GM23338 (cell line): ENCODE measurements at regions not wholly inside any gene's neighbourhood (a gene's known extent, or its start where the extent isn't known, plus 50 kb on each side); places are given as distances from the start of the nearest gene placed in this dataset.

Experiments used
- ATAC-seq: fragments of 200-7000 bp; cut with Tn5 transposase; 3 replicates; pipeline ENCODE4 v1.9.1; 2020
- DNase-seq: peaks from one replicate; pipeline ENCODE4 v3.0.0-alpha.2; 2015; ENCODE audit warnings: low spot score
- H2AFZ ChIP-seq: fragments of 200-600 bp; sonication (generic); 2 replicates; pipeline ENCODE4 v1.8.0; 2016; ENCODE audit warnings: antibody characterized with exemption, mild to moderate bottlenecking, moderate library complexity
- H3F3A ChIP-seq: fragments of 200-600 bp; sonication (generic); replicated peaks from 2 replicates; pipeline ENCODE4 v1.8.0; 2017; ENCODE audit warnings: antibody characterized with exemption, mixed run types, low read depth
- H3K27ac ChIP-seq: fragments of 200-600 bp; sonication (generic); 2 replicates; pipeline ENCODE4 v1.6.1; 2016; ENCODE audit warnings: low read depth
- H3K27me3 ChIP-seq: fragments of 200-600 bp; sonication (generic); 2 replicates; pipeline ENCODE4 v1.8.0; 2016; ENCODE audit warnings: mild to moderate bottlenecking, mixed run types, moderate library complexity; ENCODE audit not compliant: insufficient read depth
- H3K36me3 ChIP-seq: fragments of 200-600 bp; sonication (generic); 2 replicates; pipeline ENCODE4 v1.8.0; 2016; ENCODE audit warnings: mild to moderate bottlenecking; ENCODE audit not compliant: insufficient read depth
- H3K4me1 ChIP-seq: fragments of 200-600 bp; sonication (generic); 2 replicates; pipeline ENCODE4 v1.8.0; 2016; ENCODE audit warnings: mild to moderate bottlenecking, moderate library complexity; ENCODE audit not compliant: insufficient read depth
- H3K4me2 ChIP-seq: fragments of 200-600 bp; sonication (generic); 2 replicates; pipeline ENCODE4 v1.7.1; 2017; ENCODE audit warnings: mixed run types
- H3K4me3 ChIP-seq: fragments of 200-600 bp; sonication (generic); 2 replicates; pipeline ENCODE4 v1.6.1; 2016; ENCODE audit warnings: mixed run types
- H3K79me2 ChIP-seq: fragments of 200-600 bp; sonication (generic); replicated peaks from 2 replicates; pipeline ENCODE4 v1.8.0; 2017; ENCODE audit warnings: mild to moderate bottlenecking; ENCODE audit not compliant: insufficient read depth
- H3K9me2 ChIP-seq: fragments of 200-600 bp; sonication (generic); 2 replicates; pipeline ENCODE4 v1.8.0; 2017; ENCODE audit not compliant: insufficient read depth
- H4K20me1 ChIP-seq: fragments of 200-600 bp; sonication (generic); replicated peaks from 2 replicates; pipeline ENCODE4 v1.8.0; 2017; ENCODE audit warnings: mild to moderate bottlenecking; ENCODE audit not compliant: insufficient read depth
- H3K27ac Mint-ChIP-seq: 2 replicates; pipeline ENCODE4 v1.8.0; 2020; ENCODE audit warnings: inconsistent platforms, mild to moderate bottlenecking, moderate library complexity, mixed read lengths
- H3K27me3 Mint-ChIP-seq: 3 replicates; pipeline ENCODE4 v1.8.0; 2022; ENCODE audit warnings: low read depth, mild to moderate bottlenecking, moderate library complexity, mixed read lengths, inconsistent platforms; ENCODE audit not compliant: insufficient read depth, poor library complexity
- H3K36me3 Mint-ChIP-seq: 3 replicates; pipeline ENCODE4 v1.8.0; 2021; ENCODE audit warnings: low read depth, mild to moderate bottlenecking, inconsistent platforms, moderate library complexity, mixed read lengths
- H3K4me1 Mint-ChIP-seq: 3 replicates; pipeline ENCODE4 v1.8.0; 2020; ENCODE audit warnings: mild to moderate bottlenecking, inconsistent platforms, mixed read lengths
- H3K4me3 Mint-ChIP-seq: 3 replicates; pipeline ENCODE4 v1.8.0; 2021; ENCODE audit warnings: moderate library complexity, mild to moderate bottlenecking, inconsistent platforms, mixed read lengths
- H3K9me3 Mint-ChIP-seq: 3 replicates; pipeline ENCODE4 v1.8.0; 2020; ENCODE audit warnings: moderate library complexity, mild to moderate bottlenecking, inconsistent platforms, mixed read lengths
- CREB1 ChIP-seq: fragments of 250-450 bp; sonication (Bioruptor Pico); IDR thresholded peaks from 2 replicates; pipeline ENCODE4 v1.5.0; 2020; ENCODE audit warnings: low read depth, mild to moderate bottlenecking, moderate library complexity
- EZH2 ChIP-seq: fragments of 200-600 bp; sonication (generic); IDR thresholded peaks from one replicate; pipeline ENCODE4 v1.8.0; 2017; ENCODE audit warnings: antibody characterized with exemption, mild to moderate bottlenecking, low read depth; ENCODE audit not compliant: unreplicated experiment
- EZH2phosphoT487 ChIP-seq: fragments of 200-600 bp; sonication (generic); IDR thresholded peaks from one replicate; pipeline ENCODE4 v1.8.1; 2018; ENCODE audit warnings: antibody characterized with exemption; ENCODE audit not compliant: unreplicated experiment
- JUNB ChIP-seq: IDR thresholded peaks from one replicate; pipeline ENCODE4 v1.6.1; 2016; ENCODE audit warnings: antibody characterized with exemption; ENCODE audit not compliant: unreplicated experiment
- NANOG ChIP-seq: IDR thresholded peaks from 2 replicates; pipeline ENCODE4 v1.6.1; 2016; ENCODE audit warnings: antibody characterized with exemption, borderline replicate concordance
- POLR2AphosphoS5 ChIP-seq: IDR thresholded peaks from 2 replicates; pipeline ENCODE4 v1.6.1; 2016; ENCODE audit warnings: antibody characterized with exemption, low read depth
- REST ChIP-seq: IDR thresholded peaks from one replicate; pipeline ENCODE4 v1.6.1; 2018; ENCODE audit warnings: antibody characterized with exemption; ENCODE audit not compliant: unreplicated experiment
- STAT1 ChIP-seq: IDR thresholded peaks from one replicate; pipeline ENCODE4 v1.6.1; 2016; ENCODE audit warnings: antibody characterized with exemption; ENCODE audit not compliant: unreplicated experiment
- ZNF114 ChIP-seq: fragments of 250-450 bp; sonication (Bioruptor Pico); IDR thresholded peaks from 2 replicates; pipeline ENCODE4 v1.5.0; 2020; ENCODE audit warnings: mild to moderate bottlenecking, moderate library complexity
- ZNF331 ChIP-seq: fragments of 250-450 bp; sonication (Bioruptor Pico); IDR thresholded peaks from 2 replicates; pipeline ENCODE4 v1.5.0; 2020; ENCODE audit warnings: low read depth, mild to moderate bottlenecking, moderate library complexity
- TF ChIP-seq, protein P1 (sequence below): IDR thresholded peaks from 2 replicates; pipeline ENCODE4 v1.6.1; 2016; ENCODE audit warnings: antibody characterized with exemption
- TF ChIP-seq, protein P2 (sequence below), 2 experiments: fragments of 200-600 bp in 1 of 2; sonication (generic) in 1 of 2; conservative IDR thresholded peaks; 2 replicates each; pipeline versions ENCODE4 v1.5.1 to v1.6.1; 2016 to 2017; ENCODE audit warnings: antibody characterized with exemption in 2 of 2, low read depth in 2 of 2, mild to moderate bottlenecking in 2 of 2, moderate library complexity in 1 of 2

GRCh38 chr6:1233924-1234323, 78.0 kb upstream of the FOXQ1 start (continued):
- TF ChIP-seq REST (no peak), EZH2 (no peak)

DNA sequence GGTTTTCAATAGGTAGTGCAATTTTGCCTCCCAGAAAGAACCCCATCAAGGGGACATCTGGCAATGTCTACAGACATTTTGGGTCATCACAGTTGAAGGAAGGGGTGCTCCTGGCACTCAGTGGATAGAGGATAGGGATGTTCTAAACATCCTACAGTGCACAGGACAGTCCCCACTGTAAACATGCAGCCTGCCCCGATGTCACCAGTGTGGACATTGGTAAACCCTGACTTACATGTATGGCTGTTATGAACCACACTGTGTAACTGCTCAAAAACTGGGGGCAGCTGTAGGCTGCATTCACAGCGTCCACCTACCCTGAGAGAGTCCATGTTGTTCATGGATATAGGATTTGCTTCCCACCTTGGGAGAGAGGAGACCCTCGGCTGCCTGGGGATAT, 79.3 kb upstream of the FOXQ1 start:
- no peaks in the 10 kb centered on the region for H3F3A ChIP-seq
- Mint-ChIP-seq H3K36me3 (no peaks in the 10 kb centered on the region), H3K9me3 (no peaks in the 10 kb centered on the region; the same call in 2 of the 3 replicates), H3K4me3 (no peak overlapping the region), H3K4me1 (no peaks in the 10 kb centered on the region), H3K27me3 (peaks cover 2% of the 10 kb centered on the region), H3K27ac (no peak overlapping the region)
- H4K20me1 ChIP-seq, result no peaks in the 10 kb centered on the region
- no peaks in the 10 kb centered on the region for H3K27me3 ChIP-seq
- no peaks in the 10 kb centered on the region for H3K79me2 ChIP-seq
- H3K4me2 ChIP-seq, result no peak overlapping the region
- DNase-seq (no peak), ATAC-seq (no peak)
- H3K36me3 ChIP-seq, result no peaks in the 10 kb centered on the region
- H2AFZ ChIP-seq, result no peak overlapping the region
- H3K9me2 ChIP-seq, result no peaks in the 10 kb centered on the region
- H3K4me3 ChIP-seq, result no peak overlapping the region
- no peaks in the 10 kb centered on the region for H3K4me1 ChIP-seq
- no peak overlapping the region for H3K27ac ChIP-seq
- TF ChIP-seq EZH2phosphoT487 (no peak), REST (no peak), STAT1 (no peak), ZNF331 (CRISPR knock-in tag) (no peak), JUNB (no peak), ZNF114 (CRISPR knock-in tag) (no peak), EZH2 (no peak), POLR2AphosphoS5 (no peak), CREB1 (CRISPR knock-in tag) (no peak), NANOG (no peak)
- TF ChIP-seq, protein P1, sequence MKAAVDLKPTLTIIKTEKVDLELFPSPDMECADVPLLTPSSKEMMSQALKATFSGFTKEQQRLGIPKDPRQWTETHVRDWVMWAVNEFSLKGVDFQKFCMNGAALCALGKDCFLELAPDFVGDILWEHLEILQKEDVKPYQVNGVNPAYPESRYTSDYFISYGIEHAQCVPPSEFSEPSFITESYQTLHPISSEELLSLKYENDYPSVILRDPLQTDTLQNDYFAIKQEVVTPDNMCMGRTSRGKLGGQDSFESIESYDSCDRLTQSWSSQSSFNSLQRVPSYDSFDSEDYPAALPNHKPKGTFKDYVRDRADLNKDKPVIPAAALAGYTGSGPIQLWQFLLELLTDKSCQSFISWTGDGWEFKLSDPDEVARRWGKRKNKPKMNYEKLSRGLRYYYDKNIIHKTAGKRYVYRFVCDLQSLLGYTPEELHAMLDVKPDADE, result no peak
- TF ChIP-seq, protein P2, sequence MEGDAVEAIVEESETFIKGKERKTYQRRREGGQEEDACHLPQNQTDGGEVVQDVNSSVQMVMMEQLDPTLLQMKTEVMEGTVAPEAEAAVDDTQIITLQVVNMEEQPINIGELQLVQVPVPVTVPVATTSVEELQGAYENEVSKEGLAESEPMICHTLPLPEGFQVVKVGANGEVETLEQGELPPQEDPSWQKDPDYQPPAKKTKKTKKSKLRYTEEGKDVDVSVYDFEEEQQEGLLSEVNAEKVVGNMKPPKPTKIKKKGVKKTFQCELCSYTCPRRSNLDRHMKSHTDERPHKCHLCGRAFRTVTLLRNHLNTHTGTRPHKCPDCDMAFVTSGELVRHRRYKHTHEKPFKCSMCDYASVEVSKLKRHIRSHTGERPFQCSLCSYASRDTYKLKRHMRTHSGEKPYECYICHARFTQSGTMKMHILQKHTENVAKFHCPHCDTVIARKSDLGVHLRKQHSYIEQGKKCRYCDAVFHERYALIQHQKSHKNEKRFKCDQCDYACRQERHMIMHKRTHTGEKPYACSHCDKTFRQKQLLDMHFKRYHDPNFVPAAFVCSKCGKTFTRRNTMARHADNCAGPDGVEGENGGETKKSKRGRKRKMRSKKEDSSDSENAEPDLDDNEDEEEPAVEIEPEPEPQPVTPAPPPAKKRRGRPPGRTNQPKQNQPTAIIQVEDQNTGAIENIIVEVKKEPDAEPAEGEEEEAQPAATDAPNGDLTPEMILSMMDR (conservative IDR thresholded peaks at IDR 0.05; ENCODE audit: low read depth in 2 of 2), result no peak
